Hepatic stellate cell (primary cell): ENCODE measurements at regions not wholly inside any gene's neighbourhood (a gene's known extent, or its start where the extent isn't known, plus 50 kb on each side); places are given as distances from the start of the nearest gene placed in this dataset.

ENCODE experiments used
- DNase-seq: peaks from one replicate; pipeline ENCODE4 v3.0.0; 2011; ENCODE audit warnings: low spot score

DNA sequence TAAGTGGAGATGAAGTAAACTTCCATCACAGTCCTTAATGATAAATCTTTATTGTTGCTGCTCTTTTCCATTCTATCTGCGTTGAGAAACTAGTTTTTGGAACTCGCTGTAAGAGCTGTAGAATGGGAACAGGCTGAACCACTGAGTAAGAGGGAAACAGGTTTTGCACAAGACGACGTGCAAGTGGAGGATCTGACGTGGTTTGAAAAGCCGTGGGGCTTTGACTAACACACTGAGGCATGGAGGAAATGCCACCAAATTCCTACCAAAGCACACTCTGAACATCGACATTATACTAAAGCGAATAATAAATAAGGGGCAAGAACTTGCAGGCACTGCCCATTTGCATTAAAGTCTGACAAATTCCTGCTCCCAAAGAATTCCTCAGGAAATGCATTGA lies 160.6 kb downstream of the KLF6 start:
- no peak for DNase-seq

DNA sequence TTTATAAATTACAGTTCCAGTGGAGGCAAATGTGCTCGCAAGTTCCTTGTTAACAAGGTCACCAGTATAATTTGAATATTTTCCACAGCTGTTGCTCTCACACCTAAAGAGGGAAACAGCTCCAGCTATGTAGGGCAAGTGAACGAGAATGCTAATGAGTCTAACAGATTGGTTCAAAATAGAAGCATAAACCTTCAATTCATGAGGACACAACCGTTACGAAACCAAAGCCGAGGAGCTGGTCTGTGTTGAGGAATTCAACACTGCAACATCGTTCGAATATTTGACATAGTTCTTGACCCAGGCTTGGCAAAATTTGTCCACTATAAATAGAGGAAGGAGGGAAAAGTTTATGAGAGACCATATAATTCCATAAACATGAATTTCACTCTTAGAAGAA lies 161.3 kb downstream of the KLF6 start:
- DNase-seq = peak; percentile 40

DNA sequence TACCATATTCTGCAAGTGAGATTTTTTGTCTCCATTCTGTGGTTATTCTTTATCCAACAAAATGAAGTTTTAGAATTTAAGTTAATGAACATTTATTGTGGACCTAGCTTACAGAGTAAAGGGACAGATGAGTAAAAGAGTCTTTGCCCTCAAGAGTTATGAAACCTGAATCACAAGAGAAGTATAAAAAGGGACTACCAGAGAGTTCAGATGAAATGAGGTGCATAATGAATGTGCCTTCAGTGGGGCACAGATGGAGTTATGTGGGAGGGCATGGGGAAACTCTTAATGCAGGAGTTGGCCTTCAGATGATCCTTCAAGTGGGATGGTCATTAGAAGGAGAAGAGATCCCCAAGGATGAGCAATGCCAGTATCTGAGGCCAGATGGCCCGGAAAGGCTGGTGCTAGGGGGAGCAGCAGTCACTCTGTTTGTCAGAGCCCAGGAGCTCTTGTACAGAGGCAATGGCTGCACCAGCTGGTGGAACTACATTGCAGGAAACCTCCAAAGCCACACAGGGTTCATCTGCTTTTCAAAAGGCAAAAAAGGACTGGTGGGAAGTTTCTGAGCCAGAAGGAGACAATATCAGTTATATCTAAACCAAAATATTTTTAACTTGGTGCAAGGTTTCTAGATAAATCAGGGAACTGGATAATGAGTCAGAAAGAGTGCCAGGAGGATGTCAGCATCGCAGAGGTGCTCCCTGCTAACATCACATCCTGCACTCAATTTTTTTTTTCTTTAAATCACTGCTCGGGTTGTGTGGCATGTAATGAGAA lies 162.0 kb downstream of the KLF6 start:
- peak; percentile 26 for DNase-seq

DNA sequence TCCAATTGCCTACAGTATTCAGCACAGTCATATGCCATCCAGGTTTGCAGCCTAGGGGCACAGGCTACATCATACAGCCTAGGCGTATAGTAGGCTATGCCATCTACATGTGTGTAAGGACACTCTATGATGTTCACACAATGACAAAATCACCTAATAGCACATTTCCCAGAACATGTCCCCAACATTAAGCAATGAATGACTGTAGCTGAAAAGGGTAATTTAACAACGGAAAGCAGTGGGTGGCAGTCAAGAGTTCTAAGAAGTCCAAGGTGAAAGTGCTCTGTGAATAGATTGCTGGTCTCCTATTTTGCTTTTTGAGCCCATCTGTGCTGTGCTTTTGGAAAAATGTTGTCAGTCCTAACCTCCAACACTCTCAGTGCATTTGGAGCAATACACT lies 162.6 kb downstream of the KLF6 start:
- no peak for DNase-seq

DNA sequence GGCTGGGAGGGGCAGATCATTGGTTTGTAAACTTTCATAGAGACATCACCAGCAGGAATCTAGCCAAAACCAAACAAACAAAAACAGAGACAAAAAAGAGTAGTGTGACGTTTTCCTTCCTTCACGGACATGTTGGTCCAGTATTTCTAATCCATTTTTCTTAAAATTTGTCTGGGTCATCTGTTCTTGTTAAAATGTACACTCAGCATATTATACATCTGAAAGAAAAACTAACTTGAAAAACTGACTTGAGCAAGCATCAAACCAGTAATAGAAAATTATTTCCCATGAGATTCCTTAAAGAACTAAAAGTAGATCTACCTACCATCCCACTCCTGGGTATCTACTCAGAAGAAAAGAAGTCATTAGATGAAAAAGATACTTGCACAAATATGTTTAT lies 164.2 kb downstream of the KLF6 start:
- no peak for DNase-seq

DNA sequence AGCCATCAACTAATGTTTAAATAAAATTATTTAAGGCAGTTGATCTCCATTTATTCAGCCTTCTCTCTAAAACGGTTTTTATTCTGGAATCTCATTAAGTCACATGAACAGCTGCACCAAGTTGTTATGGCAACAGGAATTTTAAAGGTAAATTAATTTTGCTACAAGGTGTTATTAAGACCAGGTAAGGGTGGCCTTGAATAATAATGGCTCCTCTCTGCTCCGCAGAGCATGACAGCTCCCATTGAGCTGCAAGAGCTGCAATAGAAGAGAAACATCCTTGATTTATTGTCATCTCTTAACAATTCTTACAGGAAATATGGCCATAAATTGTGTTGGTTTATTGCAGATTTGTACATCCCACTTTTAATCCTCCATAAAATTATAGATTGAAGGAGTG lies 165.8 kb downstream of the KLF6 start:
- DNase-seq = no peak

DNA sequence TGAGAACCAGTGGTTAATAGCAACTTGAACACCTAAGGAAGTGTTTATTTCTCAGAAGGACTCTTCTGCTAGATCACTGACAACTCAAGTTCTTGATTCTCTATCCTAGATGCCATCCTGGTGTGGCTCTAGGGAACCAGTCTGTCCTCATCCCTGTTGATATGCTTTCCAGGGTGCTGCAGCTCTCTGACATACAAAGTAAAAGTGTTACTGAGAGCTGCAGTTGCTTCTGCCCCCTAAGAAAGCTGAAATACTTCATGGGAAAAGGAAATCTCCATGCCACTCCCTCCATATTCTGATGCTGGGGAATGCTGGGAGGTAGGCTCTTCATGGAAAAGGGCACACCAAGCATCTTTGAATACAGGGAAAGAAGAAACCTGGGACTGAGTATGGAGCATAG lies 168.1 kb downstream of the KLF6 start:
- no peak for DNase-seq

DNA sequence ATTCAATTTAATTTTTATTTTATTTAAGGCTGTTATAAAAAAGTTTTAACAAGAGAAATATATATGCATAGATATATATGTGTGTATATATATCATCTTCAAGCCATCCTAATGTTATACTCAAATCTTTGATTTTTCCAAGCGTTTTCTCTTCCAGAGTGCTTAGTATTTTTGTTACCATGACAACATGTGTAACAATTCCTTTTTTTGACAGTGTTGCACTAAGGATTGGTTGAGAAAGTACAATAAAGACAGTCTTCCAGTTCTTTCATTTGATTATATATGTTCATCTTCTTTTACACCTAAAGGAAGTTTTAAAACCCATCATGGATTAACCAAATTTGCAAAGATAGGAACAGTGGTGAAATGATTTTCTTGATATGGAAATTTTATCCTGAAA lies 171.7 kb downstream of the KLF6 start:
- no peak for DNase-seq

DNA sequence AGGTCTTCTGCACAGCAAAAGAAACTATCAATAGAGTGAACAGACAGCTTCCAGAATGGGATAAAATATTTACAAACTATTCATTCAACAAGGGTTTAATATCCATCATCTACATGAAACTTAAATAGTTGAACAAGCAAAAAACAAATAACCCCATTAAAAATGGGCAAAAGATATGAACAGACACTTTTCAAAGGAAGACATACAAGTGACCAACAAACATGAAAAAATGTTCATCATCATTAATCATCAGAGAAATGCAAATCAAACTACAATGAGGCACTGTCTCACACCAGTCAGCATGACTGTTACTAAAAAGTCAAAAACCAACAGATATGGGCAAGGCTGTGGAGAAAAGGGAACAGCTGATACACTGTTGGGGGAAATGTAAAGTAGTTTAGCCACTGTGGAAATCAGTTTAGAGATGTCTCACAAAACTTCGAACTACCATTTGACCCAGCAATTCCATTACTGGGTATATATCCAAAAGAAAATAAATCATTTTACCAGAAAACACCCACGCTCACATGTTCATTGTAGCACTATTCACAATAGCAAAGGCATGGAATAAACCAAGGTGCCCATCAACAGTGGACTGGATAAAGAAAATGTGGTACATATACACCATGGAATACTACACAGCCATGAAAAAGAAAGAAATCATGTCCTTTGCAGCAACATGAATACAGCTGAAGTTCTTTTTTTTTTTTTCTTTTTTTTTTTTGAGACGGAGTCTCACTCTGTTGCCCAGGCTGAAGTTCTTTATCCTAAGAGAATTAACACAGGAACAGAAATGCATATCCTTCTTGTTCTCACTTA lies 172.6 kb downstream of the KLF6 start:
- no peak for DNase-seq

DNA sequence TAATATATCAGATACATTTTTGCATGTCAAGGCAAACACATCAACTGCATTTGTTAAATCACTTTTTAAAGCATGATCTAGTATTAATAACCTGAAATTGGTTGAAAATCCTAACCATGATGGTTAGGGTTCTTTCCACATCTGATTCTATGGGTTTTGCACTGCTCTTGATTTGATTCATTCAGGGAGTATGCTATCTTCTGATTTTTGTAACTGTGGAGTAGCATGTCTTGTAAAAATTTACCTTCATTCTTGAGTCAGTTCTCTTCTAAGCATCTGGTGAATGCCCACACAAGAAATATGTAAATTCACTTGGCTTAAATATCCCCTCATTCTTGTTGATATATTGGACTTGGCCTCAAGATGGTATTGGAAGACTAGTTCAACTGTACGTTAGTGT lies 178.7 kb downstream of the KLF6 start:
- no peak for DNase-seq

DNA sequence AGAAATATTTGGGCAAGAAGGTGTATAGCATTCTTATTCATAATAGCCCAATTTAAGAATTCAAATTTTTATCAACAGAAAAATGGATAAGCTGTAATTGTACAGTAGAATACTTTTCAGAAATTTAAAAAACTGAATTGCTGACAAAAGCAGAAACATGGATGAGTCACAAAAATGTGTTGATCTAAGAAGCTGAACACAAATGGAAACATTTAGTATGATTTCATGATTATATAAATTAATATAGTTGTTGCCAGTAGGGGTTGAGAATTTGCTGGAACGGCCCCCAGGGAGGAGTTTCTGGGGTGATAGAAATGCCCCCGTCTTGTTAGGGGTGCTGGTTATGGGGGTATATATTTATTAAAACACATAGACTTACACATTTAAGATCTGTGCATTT lies 179.1 kb downstream of the KLF6 start:
- no peak for DNase-seq

DNA sequence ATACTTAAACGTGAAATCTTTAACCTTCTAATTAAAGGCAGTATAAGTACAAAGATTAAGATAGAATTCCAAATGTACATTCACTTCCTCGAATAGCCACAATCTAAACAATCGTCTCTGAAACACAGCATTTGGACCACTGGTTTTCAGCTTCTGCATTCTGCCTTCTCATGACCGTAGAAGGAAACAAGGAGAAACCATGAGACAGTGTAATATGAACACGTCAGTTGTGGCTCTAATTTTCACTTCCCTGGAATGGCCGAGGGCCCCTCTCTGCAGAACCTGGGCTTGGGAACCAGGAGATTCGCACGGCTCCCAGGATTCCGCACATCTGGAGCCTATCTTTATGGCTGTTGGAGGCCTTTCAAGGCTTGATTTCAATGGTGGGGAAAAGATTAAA lies 189.3 kb downstream of the KLF6 start:
- no peak for DNase-seq

DNA sequence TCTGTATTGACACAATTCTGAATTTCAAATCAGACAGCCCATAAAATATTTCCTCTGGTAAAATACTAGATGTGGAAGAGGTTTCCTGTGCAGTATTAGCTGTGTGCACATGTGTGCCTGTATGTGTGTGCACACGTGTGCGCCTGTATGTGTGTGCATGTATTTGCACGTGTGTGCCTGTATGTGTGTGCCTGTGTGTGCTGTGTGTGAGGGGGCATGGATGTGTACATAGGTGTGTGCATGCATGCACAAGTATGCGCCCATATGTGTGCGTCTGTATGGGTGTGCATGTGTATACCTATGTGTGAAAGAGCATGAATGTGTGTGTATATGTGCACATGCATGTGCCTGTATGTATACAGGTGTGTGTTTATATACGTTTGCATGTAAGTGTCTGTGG lies 191.4 kb downstream of the KLF6 start:
- no peak for DNase-seq

DNA sequence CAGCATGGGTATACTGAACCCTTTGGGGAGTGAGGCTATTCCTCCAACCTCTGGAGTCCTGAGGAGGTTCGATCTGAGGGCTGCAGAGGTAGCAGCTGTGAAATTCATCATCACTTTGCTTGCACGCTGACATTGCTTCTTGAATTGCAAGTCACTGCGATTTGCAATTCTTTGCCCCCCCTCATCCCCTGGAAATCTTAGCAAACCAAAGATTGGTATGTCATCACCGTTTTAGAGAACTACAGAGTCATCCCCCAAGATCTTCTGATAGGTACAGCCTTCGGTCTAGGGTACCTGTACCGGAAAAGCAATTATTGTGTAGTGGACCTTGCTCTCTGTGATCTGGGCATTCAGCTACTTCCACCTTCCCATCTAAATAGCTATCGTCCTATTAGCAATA lies 192.6 kb downstream of the KLF6 start:
- no peak for DNase-seq

DNA sequence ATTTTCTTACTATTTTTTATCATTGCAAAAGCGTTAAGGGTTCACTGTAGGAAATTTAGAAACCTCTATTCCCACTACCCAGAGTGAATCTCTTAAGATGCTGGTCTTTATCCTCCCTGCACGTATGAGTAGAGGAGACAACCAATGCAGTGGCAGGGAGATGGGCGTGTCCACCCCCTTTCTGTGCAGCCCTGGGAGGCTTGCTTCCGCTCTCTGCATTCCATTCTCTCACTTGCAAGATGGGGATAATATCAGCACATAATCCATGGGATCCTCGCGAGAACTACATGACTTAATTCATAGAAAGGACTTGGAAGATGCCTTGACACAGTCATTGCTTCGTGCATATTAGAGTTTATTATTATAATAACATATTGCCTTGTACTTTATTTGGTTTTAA lies 196.2 kb downstream of the KLF6 start:
- no peak for DNase-seq

DNA sequence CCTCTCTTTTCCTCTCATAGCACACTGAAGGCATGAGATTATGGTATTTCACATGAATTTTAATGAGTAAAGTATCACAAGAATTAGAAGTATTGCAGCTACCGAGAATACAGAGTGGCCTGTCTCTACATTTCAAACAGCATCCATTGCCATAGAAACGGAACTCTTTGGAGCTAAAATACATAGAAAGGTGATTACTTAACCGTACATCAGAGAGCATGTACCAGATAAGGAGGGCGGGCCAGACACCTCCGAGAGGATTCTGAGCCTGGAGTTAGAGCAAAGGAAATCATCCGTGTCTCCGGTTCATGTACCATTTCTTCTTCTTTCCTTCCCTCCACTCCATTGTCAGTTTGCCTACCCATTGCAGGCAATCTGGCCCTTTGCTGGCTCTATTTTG lies 196.7 kb downstream of the KLF6 start:
- DNase-seq = no peak

DNA sequence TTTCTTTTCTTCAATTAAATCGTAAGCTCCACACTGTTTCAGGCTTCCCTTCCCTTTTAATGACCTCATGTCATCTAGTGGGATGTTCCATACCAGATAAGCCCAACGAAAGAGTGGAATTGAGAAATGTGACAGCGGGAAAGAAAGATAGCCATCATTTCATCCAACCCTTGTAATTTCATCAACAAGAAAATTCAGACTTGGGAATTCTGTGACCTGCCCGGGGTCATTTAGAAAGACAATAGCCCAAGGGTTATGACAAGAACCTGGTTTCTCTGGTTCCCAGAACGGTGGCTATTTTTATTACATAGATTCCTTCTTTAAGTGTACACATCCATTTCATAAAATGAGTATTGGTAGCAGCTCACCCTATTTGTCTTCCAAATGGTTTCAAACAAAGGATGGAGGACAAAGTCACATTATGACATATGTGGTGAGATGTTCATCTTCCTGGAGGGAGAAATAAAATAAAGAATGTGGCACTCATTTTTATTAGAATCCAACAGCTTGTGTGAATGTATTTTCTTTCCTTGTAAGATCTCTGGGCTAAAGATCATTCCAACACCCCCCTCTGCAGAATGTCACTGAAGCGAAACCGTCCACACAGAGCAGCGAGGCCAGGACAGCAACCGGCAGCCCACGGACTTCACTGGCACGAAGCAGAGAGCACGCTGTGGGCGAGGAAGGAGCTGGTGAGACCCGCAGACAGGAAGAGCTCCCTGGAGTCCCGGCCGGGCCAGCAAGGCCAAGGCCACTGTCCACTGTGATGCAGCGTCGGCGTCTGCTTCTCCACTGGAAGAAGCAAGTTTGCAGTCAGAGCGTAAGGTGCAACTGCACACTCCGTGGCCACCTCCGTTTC lies 199.9 kb downstream of the KLF6 start:
- DNase-seq = peak; percentile 19

DNA sequence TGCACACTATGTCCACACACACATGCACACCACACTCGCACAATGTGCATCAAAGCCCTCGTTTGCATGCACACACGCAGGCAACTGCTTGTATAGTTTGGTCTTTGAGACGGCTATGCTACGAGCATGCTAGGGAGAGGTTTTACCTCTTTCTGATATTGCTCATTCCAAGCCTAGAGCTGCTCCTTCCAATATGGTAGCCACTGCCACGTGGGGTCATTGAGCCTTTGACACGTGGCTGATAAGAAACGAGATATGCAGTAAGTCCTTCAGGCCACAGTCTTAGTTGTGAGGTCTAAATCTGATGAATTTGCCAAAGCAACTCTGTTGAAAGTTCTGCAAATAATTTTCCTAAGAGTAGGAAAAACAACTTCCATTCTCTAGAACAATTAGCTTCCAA lies 204.4 kb downstream of the KLF6 start:
- DNase-seq = no peak

DNA sequence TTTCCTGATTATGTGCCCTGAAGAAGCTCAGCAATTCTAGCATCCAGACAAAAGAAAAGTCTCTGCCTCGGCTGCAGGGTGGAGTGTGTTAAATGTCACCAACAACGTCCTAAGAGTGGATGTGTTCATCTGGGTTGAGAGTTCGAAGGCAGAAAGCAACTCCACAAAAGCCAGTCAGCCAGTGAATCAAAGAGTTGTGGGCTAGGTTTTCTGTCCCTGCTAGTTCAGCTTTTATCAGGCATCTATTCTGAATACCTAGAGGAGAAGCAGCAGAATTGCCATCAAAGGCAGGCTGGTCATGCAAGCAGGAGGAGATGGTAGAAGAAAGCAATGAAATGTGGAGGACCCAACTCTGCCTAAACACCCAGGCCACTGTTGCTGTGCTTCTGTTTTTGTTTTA lies 205.2 kb downstream of the KLF6 start:
- DNase-seq = no peak

DNA sequence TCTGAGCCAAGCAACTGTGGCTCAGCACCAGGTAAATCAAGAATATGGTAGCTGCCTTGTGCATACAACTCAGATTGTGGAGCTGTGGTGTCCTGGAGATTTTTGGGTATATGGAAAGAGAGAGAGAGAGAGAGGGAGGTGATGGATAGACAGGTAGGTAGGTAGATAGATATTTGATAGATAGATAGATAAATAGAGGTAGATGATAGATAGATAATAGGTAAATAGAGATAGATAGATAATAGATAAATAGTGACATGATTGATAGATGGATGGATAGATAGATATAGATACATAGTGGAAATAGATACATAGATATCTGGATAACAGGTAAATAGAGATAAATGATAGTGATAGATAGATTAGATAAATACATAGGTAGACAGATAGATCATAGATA lies 206.3 kb downstream of the KLF6 start:
- no peak for DNase-seq

DNA sequence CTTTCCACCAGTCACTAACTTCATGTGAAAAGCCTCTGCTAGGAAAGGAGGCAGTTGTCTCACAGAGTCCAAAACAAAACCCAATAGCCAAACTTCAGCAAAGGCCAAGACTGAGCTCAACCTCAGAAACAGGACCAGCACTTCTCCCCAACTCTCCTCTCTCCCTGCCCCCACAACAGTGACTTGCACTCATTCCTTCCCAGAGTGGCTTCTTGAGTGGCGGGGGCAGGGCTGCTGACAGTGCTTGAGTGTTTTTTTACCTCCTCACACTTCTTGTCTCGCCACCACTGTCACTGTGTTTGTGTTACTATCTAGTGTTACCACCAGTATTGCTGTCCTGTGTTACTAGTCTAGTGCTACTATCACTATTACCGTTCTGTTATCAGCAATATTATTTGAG lies 206.8 kb downstream of the KLF6 start:
- DNase-seq = no peak

DNA sequence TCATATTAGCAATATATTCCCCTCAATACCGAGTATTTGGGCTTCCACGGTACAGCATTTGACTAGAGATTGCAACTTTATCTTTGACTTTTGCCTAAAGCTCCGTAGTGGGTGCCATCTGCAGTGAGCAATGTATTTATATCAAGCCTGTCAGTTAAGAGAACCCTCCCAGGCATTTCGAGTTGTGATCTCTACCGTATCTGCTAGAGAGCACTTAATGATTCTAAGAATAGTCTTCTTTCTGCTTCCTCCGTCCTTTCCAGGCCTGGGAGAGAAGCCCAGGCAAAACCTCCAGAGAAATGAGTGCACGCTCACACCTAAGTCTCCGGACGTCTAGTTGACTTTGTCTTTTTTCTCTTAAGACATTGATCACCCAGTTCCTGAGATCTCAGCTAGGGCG lies 210.6 kb downstream of the KLF6 start:
- DNase-seq = no peak

DNA sequence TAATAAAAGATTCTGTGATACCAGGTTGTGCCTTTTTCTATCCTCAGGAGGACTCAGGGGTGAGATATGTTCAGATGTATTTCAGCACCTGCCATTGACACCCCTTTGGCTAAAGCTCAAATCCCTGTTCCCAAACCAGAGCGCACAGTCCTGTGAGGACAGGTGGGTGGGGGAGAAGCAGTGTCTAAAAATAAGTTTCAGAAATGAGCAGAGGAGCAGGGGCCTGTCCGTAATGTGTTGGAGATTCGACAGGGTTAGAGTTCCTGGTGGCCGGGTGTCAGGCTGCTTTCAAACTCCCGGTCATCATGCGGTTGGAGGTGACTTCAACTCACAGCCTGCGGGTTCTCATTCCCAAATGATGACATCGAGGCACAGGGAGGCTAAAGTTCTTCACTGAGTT lies 211.5 kb downstream of the KLF6 start:
- no peak for DNase-seq
